Globus pallidus (tissue), 1 donor: ENCODE measurements at regions not wholly inside any gene's neighbourhood (a gene's known extent, or its start where the extent isn't known, plus 50 kb on each side); places are given as distances from the start of the nearest gene placed in this dataset.
"Not testable (repeated sequence)": the region's sequence is repeated elsewhere in the genome, so short reads cannot be mapped to it uniquely, and the experiment has no call there.

Experiments
- DNase-seq: peaks from one replicate; pipeline ENCODE4 v3.0.0-alpha.2; 2015; ENCODE audit warnings: low spot score

- DNase-seq: no peak
These were observed 462.1 kb downstream of the ICE1 start for GRCh38 chr5:5884593-5884992.

- DNase-seq: no peak
These were observed 461.1 kb downstream of the ICE1 start for GRCh38 chr5:5883562-5883961.

GRCh38 chr5:5883146-5883545 is 460.7 kb downstream of the ICE1 start:
- DNase-seq: no peak

- no peak for DNase-seq
These were observed 460.2 kb downstream of the ICE1 start for GRCh38 chr5:5882706-5883105.

- no peak for DNase-seq
These were observed 458.8 kb downstream of the ICE1 start for GRCh38 chr5:5881294-5881693.

GRCh38 chr5:5880077-5880763 is 457.7 kb downstream of the ICE1 start:
- no peak for DNase-seq

- no peak for DNase-seq
These were observed 434.9 kb downstream of the ICE1 start for GRCh38 chr5:5857396-5857795.

GRCh38 chr5:5854087-5854486 is 431.6 kb downstream of the ICE1 start:
- DNase-seq: no peak

GRCh38 chr5:5838493-5838892 is 416.0 kb downstream of the ICE1 start:
- DNase-seq: no peak

- not testable (repeated sequence) for DNase-seq
These were observed 409.1 kb downstream of the ICE1 start for GRCh38 chr5:5831622-5832021.

GRCh38 chr5:5828619-5829018 is 406.1 kb downstream of the ICE1 start:
- DNase-seq: no peak

- no peak for DNase-seq
These were observed 404.4 kb downstream of the ICE1 start for GRCh38 chr5:5826911-5827310.

GRCh38 chr5:5822729-5823257 is 400.3 kb downstream of the ICE1 start:
- DNase-seq: no peak

GRCh38 chr5:5816960-5817359 is 394.5 kb downstream of the ICE1 start:
- DNase-seq: no peak

GRCh38 chr5:5813441-5813840 is 391.0 kb downstream of the ICE1 start:
- DNase-seq: no peak

GRCh38 chr5:5810461-5810860 is 388.0 kb downstream of the ICE1 start:
- DNase-seq: no peak

- DNase-seq: no peak
These were observed 383.4 kb downstream of the ICE1 start for GRCh38 chr5:5805916-5806315.

- no peak for DNase-seq
These were observed 382.2 kb downstream of the ICE1 start for GRCh38 chr5:5804478-5805233.

- DNase-seq: no peak
These were observed 378.6 kb downstream of the ICE1 start for GRCh38 chr5:5800801-5801761.

GRCh38 chr5:5799826-5800225 is 377.3 kb downstream of the ICE1 start:
- no peak for DNase-seq

- DNase-seq: no peak
These were observed 376.8 kb downstream of the ICE1 start for GRCh38 chr5:5799229-5799628.

- no peak for DNase-seq
These were observed 376.0 kb downstream of the ICE1 start for GRCh38 chr5:5798462-5798861.
